HCT116 (cell line): ENCODE measurements at regions not wholly inside any gene's neighbourhood (a gene's known extent, or its start where the extent isn't known, plus 50 kb on each side); places are given as distances from the start of the nearest gene placed in this dataset.

Source experiments
- ATAC-seq: fragments of 200-7000 bp; cut with Tn5 transposase; 2 replicates; pipeline ENCODE4 v1.9.1; 2020; ENCODE audit warnings: mild to moderate bottlenecking, moderate library complexity
- BruUV-seq: library from RNA; stranded (reverse); fragments of 400-500 nt; replicated peaks from 2 replicates; lab custom pipeline; 2021; lab: Mats Ljungman, UMichigan
- CTCF ChIA-PET: fragments of 300-600 bp; sonication (Branson Sonifier 250); formaldehyde crosslinking; loops from one replicate; lab custom pipeline; 2021; ENCODE audit warnings: antibody characterized with exemption; lab: Charles Lee
- POLR2A ChIA-PET: fragments of 300-600, 350-600 bp; sonication (Branson Sonifier 250); formaldehyde crosslinking; loops from one replicate; lab custom pipeline; 2021; ENCODE audit warnings: antibody characterized with exemption; lab: Charles Lee
- RAD21 ChIA-PET, 2 experiments: fragments of 300-600 bp; sonication (Branson Sonifier 250); formaldehyde crosslinking; loops; one replicate each; lab custom pipeline; 2023; ENCODE audit warnings: low total read pairs in 2 of 2; ENCODE audit not compliant: uncharacterized antibody in 2 of 2, unreplicated experiment in 2 of 2, low non-redundant PET in 1 of 2; lab: Charles Lee
- DNase-seq: peaks from one replicate; pipeline ENCODE4 v3.0.0-alpha.2; 2010; ENCODE audit warnings: low read depth, low spot score
- H2AFZ ChIP-seq: fragments of 200-600 bp; shearing (Covaris generic), sonication (generic); 2 replicates; pipeline ENCODE4 v1.6.1; 2017; ENCODE audit warnings: low read depth, mixed run types, mixed read lengths, antibody characterized with exemption, low read length; ENCODE audit not compliant: poor library complexity, severe bottlenecking
- H3K27ac ChIP-seq: 2 replicates; pipeline ENCODE4 v1.5.1; 2012; ENCODE audit warnings: low read depth, low read length
- H3K27me3 ChIP-seq: fragments of 200-600 bp; sonication (generic); 2 replicates; pipeline ENCODE4 v1.6.1; 2016; ENCODE audit warnings: mixed run types, low read length, mixed read lengths; ENCODE audit not compliant: insufficient read depth
- H3K36me3 ChIP-seq, 2 experiments: fragments of 200-500 bp in 1 of 2; fragments of 200-600 bp in 1 of 2; sonication (Bioruptor generic) in 1 of 2; sonication (generic) in 1 of 2; 2 replicates each; pipeline versions ENCODE4 v1.5.1 to v1.6.1; 2014 to 2016; ENCODE audit warnings: low read length in 2 of 2, inconsistent platforms in 1 of 2, mixed read lengths in 1 of 2, mixed run types in 1 of 2; ENCODE audit not compliant: insufficient read depth in 2 of 2, control insufficient read depth in 1 of 2
- H3K4me1 ChIP-seq, 2 experiments: fragments of 200-600 bp in 1 of 2; sonication (generic) in 1 of 2; 2 replicates each; pipeline versions ENCODE4 v1.5.1 to v1.6.1; 2012 to 2017; ENCODE audit warnings: low read length in 2 of 2, inconsistent platforms in 1 of 2, mild to moderate bottlenecking in 1 of 2, mixed read lengths in 1 of 2, mixed run types in 1 of 2, moderate library complexity in 1 of 2; ENCODE audit not compliant: insufficient read depth in 2 of 2, control insufficient read depth in 1 of 2
- H3K4me2 ChIP-seq: fragments of 200-600 bp; sonication (generic); 2 replicates; pipeline ENCODE4 v1.6.1; 2017; ENCODE audit warnings: mixed run types, low read length, mixed read lengths
- H3K4me3 ChIP-seq, 2 experiments: fragments of 200-600 bp in 1 of 2; sonication (generic) in 1 of 2; replicated peaks in 1 of 2; 2 replicates each; pipeline ENCODE4 v1.5.1; 2011 to 2016; ENCODE audit warnings: low read length in 2 of 2, control low read depth in 1 of 2, low read depth in 1 of 2, mild to moderate bottlenecking in 1 of 2, mixed read lengths in 1 of 2, mixed run types in 1 of 2
- H3K79me2 ChIP-seq: fragments of 200-600 bp; sonication (generic); 2 replicates; pipeline ENCODE4 v1.6.1; 2017; ENCODE audit warnings: mild to moderate bottlenecking, mixed run types, low read length, moderate library complexity, mixed read lengths; ENCODE audit not compliant: insufficient read depth
- H3K9ac ChIP-seq: fragments of 200-600 bp; sonication (generic); 2 replicates; pipeline ENCODE4 v1.6.1; 2016; ENCODE audit warnings: low read length, mixed read lengths
- H3K9me2 ChIP-seq: fragments of 200-600 bp; sonication (generic), shearing (Covaris generic); 2 replicates; pipeline ENCODE4 v1.6.1; 2017; ENCODE audit warnings: mixed run types, mild to moderate bottlenecking, moderate library complexity; ENCODE audit not compliant: insufficient read depth
- H3K9me3 ChIP-seq, 2 experiments: fragments of 200-500 bp in 1 of 2; fragments of 200-600 bp in 1 of 2; sonication (Bioruptor generic) in 1 of 2; sonication (generic) in 1 of 2; 2 replicates each; pipeline ENCODE4 v1.6.1; 2014 to 2017; ENCODE audit warnings: low read length in 2 of 2, mixed read lengths in 2 of 2, inconsistent platforms in 1 of 2, low read depth in 1 of 2, mild to moderate bottlenecking in 1 of 2, mixed run types in 1 of 2, moderate library complexity in 1 of 2; ENCODE audit not compliant: control insufficient read depth in 1 of 2, insufficient read depth in 1 of 2
- H4K20me1 ChIP-seq: fragments of 200-600 bp; sonication (generic), shearing (Covaris generic); 2 replicates; pipeline ENCODE4 v1.6.1; 2017; ENCODE audit warnings: mixed run types, mild to moderate bottlenecking, moderate library complexity; ENCODE audit not compliant: insufficient read depth
- CBX3 ChIP-seq: IDR thresholded peaks from 2 replicates; pipeline ENCODE4 v1.6.1; 2012; ENCODE audit warnings: low read depth
- CEBPB ChIP-seq: IDR thresholded peaks from 2 replicates; pipeline ENCODE4 v1.6.1; 2012; ENCODE audit warnings: low read depth
- EGR1 ChIP-seq: IDR thresholded peaks from 2 replicates; pipeline ENCODE4 v1.6.1; 2012; ENCODE audit warnings: low read depth
- ELF1 ChIP-seq: IDR thresholded peaks from 2 replicates; pipeline ENCODE4 v1.6.1; 2012; ENCODE audit warnings: low read depth, borderline replicate concordance
- EZH2phosphoT487 ChIP-seq: fragments of 200-600 bp; IDR thresholded peaks from 2 replicates; pipeline ENCODE4 v1.6.1; 2018; ENCODE audit warnings: antibody characterized with exemption, borderline replicate concordance
- FOSL1 ChIP-seq: IDR thresholded peaks from 2 replicates; pipeline ENCODE4 v1.6.1; 2012; ENCODE audit warnings: low read depth
- MAX ChIP-seq: IDR thresholded peaks from 2 replicates; pipeline ENCODE4 v1.6.1; 2012
- POLR2A ChIP-seq: IDR thresholded peaks from 2 replicates; pipeline ENCODE4 v1.7.0; 2011; ENCODE audit warnings: borderline replicate concordance; ENCODE audit not compliant: insufficient read depth, insufficient read length; ENCODE audit errors: extremely low read depth
- POLR2AphosphoS5 ChIP-seq: IDR thresholded peaks from 2 replicates; pipeline ENCODE4 v1.6.1; 2011; ENCODE audit warnings: mild to moderate bottlenecking, low read depth, low read length, moderate library complexity
- RAD21 ChIP-seq: IDR thresholded peaks from 2 replicates; pipeline ENCODE4 v1.6.1; 2012; ENCODE audit warnings: low read depth, mild to moderate bottlenecking
- SIN3A ChIP-seq: IDR thresholded peaks from 2 replicates; pipeline ENCODE4 v1.6.1; 2012; ENCODE audit warnings: low read depth
- TCF7L2 ChIP-seq: IDR thresholded peaks from 2 replicates; pipeline ENCODE4 v1.7.0; 2011; ENCODE audit warnings: borderline replicate concordance, inconsistent platforms; ENCODE audit not compliant: insufficient read depth, insufficient read length; ENCODE audit errors: extremely low read depth
- ZBTB33 ChIP-seq: IDR thresholded peaks from 2 replicates; pipeline ENCODE4 v1.6.1; 2011; ENCODE audit warnings: mild to moderate bottlenecking, low read length, moderate library complexity; ENCODE audit not compliant: insufficient replicate concordance; ENCODE audit errors: extremely low read depth
- ZFX ChIP-seq: fragments of 450-650 bp; IDR thresholded peaks from 2 replicates; pipeline ENCODE4 v1.6.1; 2017
- intact Hi-C: fragments of 100-400 bp; cut with micrococcal nuclease; formaldehyde crosslinking; loops from 2 replicates; pipeline ENCODE4 v1.10.0; 2022
- TF ChIP-seq, protein P1 (sequence below), 3 experiments: fragments of 200-600 bp in 1 of 3; sonication (generic) in 1 of 3; IDR thresholded peaks in 2 of 3; conservative IDR thresholded peaks in 1 of 3; 2 replicates each; pipeline ENCODE4 v1.5.1; 2012 to 2017; ENCODE audit warnings: low read depth in 2 of 3, low read length in 2 of 3, antibody characterized with exemption in 1 of 3, borderline replicate concordance in 1 of 3, control low read depth in 1 of 3, mild to moderate bottlenecking in 1 of 3, mixed read lengths in 1 of 3, mixed run types in 1 of 3, moderate library complexity in 1 of 3; ENCODE audit not compliant: insufficient read depth in 1 of 3

DNA sequence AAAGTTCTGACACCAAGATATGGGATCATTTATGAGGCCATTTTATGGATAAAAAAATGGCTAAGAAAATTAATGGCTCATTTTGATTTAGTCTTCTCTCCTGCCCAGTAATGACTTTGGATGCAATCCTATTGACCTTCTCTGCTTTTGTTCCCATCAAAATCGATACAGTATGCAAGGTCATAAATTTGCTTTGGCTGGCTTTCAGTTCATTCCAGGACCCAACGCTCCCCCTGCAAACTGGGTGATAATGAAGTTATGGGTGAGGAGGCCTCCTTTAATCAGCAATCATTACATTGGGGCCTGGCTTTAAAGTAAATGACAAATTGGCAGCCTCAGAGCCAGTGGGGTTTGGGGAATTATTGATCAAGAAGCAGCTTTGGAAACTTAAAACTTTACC is 351.8 kb upstream of the GYPC start:
- H3K9me2 ChIP-seq = no peaks in the 10 kb centered on the region
- no peaks in the 10 kb centered on the region for H3K4me1 ChIP-seq
- H3K4me3 ChIP-seq = no peak overlapping the region
- TF ChIP-seq FOSL1 (no peak), TCF7L2 (no peak), POLR2AphosphoS5 (no peak), CEBPB (no peak), EGR1 (no peak), CBX3 (no peak), MAX (no peak), ELF1 (no peak), SIN3A (no peak), POLR2A (no peak), ZBTB33 (no peak), RAD21 (no peak), ZFX (no peak), EZH2phosphoT487 (no peak)
- TF ChIP-seq, protein P1, sequence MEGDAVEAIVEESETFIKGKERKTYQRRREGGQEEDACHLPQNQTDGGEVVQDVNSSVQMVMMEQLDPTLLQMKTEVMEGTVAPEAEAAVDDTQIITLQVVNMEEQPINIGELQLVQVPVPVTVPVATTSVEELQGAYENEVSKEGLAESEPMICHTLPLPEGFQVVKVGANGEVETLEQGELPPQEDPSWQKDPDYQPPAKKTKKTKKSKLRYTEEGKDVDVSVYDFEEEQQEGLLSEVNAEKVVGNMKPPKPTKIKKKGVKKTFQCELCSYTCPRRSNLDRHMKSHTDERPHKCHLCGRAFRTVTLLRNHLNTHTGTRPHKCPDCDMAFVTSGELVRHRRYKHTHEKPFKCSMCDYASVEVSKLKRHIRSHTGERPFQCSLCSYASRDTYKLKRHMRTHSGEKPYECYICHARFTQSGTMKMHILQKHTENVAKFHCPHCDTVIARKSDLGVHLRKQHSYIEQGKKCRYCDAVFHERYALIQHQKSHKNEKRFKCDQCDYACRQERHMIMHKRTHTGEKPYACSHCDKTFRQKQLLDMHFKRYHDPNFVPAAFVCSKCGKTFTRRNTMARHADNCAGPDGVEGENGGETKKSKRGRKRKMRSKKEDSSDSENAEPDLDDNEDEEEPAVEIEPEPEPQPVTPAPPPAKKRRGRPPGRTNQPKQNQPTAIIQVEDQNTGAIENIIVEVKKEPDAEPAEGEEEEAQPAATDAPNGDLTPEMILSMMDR (IDR thresholded peaks at IDR 0.05 in 2 of 3, conservative IDR thresholded peaks at IDR 0.05 in 1 of 3; ENCODE audit: borderline replicate concordance in 1 of 3, insufficient read depth in 1 of 3, low read depth in 2 of 3, low read length in 2 of 3) = no peak
- H3K9me3 ChIP-seq = peaks cover 4 to 14% of the 10 kb centered on the region in 2 experiments; a peak in 2 of 4 replicates
- ChIA-PET CTCF (no interaction called here), RAD21 (no interaction called here), POLR2A (no interaction called here)
- no peaks in the 10 kb centered on the region for H3K79me2 ChIP-seq
- BruUV-seq = no TSS peak
- no peak overlapping the region for H3K9ac ChIP-seq
- no peak overlapping the region for H3K4me2 ChIP-seq
- no peaks in the 10 kb centered on the region for H3K27me3 ChIP-seq
- no peak overlapping the region for H3K27ac ChIP-seq
- DNase-seq = no peak
- H2AFZ ChIP-seq = no peak overlapping the region
- H3K36me3 ChIP-seq = no peaks in the 10 kb centered on the region
- ATAC-seq = no peak
- intact Hi-C loops = no loop called here
- H4K20me1 ChIP-seq = no peaks in the 10 kb centered on the region
